Right lobe of liver (tissue), 4 donors: ENCODE measurements at regions not wholly inside any gene's neighbourhood (a gene's known extent, or its start where the extent isn't known, plus 50 kb on each side); places are given as distances from the start of the nearest gene placed in this dataset.

ENCODE experiments used
- POLR2A ChIP-seq: fragments of 450-650 bp; IDR thresholded peaks from one replicate; pipeline ENCODE4 v1.6.1; 2017; ENCODE audit warnings: antibody characterized with exemption, mild to moderate bottlenecking
- TF ChIP-seq, protein P1 (sequence below), 4 donors: fragments of 200-600 bp in 3 of 4; fragments of 450-650 bp in 1 of 4; IDR thresholded peaks; one replicate each; pipeline versions ENCODE4 v1.5.1 to v1.8.0; 2016 to 2022; ENCODE audit warnings: antibody characterized with exemption in 4 of 4, mild to moderate bottlenecking in 2 of 4
- donor health status: DM: no; HTN: no; CAD: no.
- donor health status: DM: no; HTN: no; CAD: no.
- donor health status: DM: no; HTN: yes; CAD: no.

DNA sequence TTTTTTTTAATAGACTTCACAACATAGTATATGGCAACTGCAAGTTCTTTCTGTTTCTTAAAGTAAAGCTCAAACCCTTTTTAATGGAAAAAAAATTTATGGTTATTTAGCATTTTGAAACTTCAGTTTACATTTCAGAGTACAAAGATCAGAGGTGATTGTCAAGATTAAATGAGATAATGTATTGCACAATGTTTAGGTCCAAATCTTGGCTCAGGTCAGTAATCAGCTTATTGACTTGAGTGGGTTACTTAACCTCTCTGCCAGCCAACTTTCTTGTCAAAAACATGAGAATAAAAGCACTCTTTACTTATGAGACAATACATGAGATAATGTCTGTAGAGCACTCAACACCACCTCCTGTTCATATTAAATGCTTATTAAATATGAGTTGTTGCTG lies 345.1 kb upstream of the PTPRD start:
- no peak for TF ChIP-seq POLR2A
- TF ChIP-seq, protein P1, sequence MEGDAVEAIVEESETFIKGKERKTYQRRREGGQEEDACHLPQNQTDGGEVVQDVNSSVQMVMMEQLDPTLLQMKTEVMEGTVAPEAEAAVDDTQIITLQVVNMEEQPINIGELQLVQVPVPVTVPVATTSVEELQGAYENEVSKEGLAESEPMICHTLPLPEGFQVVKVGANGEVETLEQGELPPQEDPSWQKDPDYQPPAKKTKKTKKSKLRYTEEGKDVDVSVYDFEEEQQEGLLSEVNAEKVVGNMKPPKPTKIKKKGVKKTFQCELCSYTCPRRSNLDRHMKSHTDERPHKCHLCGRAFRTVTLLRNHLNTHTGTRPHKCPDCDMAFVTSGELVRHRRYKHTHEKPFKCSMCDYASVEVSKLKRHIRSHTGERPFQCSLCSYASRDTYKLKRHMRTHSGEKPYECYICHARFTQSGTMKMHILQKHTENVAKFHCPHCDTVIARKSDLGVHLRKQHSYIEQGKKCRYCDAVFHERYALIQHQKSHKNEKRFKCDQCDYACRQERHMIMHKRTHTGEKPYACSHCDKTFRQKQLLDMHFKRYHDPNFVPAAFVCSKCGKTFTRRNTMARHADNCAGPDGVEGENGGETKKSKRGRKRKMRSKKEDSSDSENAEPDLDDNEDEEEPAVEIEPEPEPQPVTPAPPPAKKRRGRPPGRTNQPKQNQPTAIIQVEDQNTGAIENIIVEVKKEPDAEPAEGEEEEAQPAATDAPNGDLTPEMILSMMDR (IDR thresholded peaks at IDR 0.05), result no peak
